ENCODE measurements at regions not wholly inside any gene's neighbourhood (a gene's known extent, or its start where the extent isn't known, plus 50 kb on each side); places are given as distances from the start of the nearest gene placed in this dataset.

DNA sequence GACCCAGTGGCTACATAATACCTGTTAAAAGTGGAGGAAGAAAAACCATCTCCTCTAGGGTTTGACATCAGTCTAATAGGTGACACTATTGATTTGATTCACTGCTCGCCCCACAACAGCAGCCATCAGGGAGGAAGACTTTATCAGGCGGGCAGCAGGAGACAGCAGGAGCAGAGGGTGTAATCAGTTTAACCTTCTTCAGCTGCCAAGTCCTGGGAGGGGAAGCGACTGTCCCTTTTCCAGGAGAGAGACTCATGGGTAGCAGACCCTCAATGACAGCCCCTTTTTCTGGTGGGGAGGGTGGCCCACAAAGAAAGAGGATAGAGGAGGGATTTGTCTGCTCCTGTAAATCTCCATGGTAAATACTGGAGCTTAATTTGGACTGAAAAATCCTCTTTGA lies 291.8 kb downstream of the HAPSTR1 start:
- no peaks in the 10 kb centered on the region for H3F3A ChIP-seq (ENCODE audit: insufficient read depth)
- H3K79me2 ChIP-seq (ENCODE audit: insufficient read depth, low read length): no peaks in the 10 kb centered on the region
- no peak overlapping the region for H3K9ac ChIP-seq (ENCODE audit: low read length)
- no peak overlapping the region for H2AFZ ChIP-seq (ENCODE audit: low read depth, low read length, severe bottlenecking)
- no peak overlapping the region for H3K27ac ChIP-seq (ENCODE audit: low read depth, low read length)
- H3K4me3 ChIP-seq (ENCODE audit: insufficient read depth, low read length, poor library complexity, severe bottlenecking): no peak overlapping the region
- no peaks in the 10 kb centered on the region for H3K36me3 ChIP-seq (ENCODE audit: low read length)
- no peaks in the 10 kb centered on the region for H3K27me3 ChIP-seq (ENCODE audit: low read length)
- no peaks in the 10 kb centered on the region for H3K9me2 ChIP-seq (replicated peaks; ENCODE audit: insufficient read depth, low read length)
- no peak overlapping the region for H3K4me2 ChIP-seq (ENCODE audit: low read depth, low read length, poor library complexity, severe bottlenecking)
- H3K9me3 ChIP-seq (ENCODE audit: insufficient read depth, low read length): no peaks in the 10 kb centered on the region
- TF ChIP-seq EZH2phosphoT487 (conservative IDR thresholded peaks at IDR 0.05; ENCODE audit: low read length): no peak
- TF ChIP-seq, protein P1, sequence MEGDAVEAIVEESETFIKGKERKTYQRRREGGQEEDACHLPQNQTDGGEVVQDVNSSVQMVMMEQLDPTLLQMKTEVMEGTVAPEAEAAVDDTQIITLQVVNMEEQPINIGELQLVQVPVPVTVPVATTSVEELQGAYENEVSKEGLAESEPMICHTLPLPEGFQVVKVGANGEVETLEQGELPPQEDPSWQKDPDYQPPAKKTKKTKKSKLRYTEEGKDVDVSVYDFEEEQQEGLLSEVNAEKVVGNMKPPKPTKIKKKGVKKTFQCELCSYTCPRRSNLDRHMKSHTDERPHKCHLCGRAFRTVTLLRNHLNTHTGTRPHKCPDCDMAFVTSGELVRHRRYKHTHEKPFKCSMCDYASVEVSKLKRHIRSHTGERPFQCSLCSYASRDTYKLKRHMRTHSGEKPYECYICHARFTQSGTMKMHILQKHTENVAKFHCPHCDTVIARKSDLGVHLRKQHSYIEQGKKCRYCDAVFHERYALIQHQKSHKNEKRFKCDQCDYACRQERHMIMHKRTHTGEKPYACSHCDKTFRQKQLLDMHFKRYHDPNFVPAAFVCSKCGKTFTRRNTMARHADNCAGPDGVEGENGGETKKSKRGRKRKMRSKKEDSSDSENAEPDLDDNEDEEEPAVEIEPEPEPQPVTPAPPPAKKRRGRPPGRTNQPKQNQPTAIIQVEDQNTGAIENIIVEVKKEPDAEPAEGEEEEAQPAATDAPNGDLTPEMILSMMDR (IDR thresholded peaks at IDR 0.05; ENCODE audit: insufficient read depth, low read length, poor library complexity, severe bottlenecking): no peak
- H4K20me1 ChIP-seq (ENCODE audit: low read depth, low read length): no peaks in the 10 kb centered on the region

DNA sequence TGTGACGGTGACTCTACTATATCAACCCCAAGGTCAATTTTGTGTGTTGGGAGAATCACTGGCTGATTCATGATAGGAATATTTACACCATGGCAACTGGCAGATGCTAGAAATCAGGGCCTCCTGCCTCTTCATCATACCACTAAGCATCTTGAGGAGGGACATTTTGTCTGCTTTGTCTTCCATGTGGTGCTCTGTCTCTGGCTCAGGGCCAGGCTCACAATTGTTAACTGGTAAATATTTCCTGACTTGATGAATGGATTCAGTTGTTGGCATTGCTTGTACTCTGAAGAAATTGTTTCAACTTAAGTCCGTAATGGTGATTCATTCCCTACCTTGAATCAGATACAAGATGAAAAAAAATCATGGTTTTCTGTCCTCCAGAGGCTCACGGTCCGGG lies 292.7 kb downstream of the HAPSTR1 start:
- Histone ChIP-seq H2AFZ (ENCODE audit: low read depth, low read length, severe bottlenecking) (no peak overlapping the region), H3K36me3 (ENCODE audit: low read length) (no peaks in the 10 kb centered on the region), H3K27me3 (ENCODE audit: low read length) (no peaks in the 10 kb centered on the region), H3K9me3 (ENCODE audit: insufficient read depth, low read length) (no peaks in the 10 kb centered on the region), H3K9ac (ENCODE audit: low read length) (no peak overlapping the region), H3F3A (ENCODE audit: insufficient read depth) (no peaks in the 10 kb centered on the region), H3K4me2 (ENCODE audit: low read depth, low read length, poor library complexity, severe bottlenecking) (no peak overlapping the region), H3K27ac (ENCODE audit: low read depth, low read length) (no peak overlapping the region), H3K79me2 (ENCODE audit: insufficient read depth, low read length) (no peaks in the 10 kb centered on the region), H3K4me3 (ENCODE audit: insufficient read depth, low read length, poor library complexity, severe bottlenecking) (no peak overlapping the region), H3K9me2 (replicated peaks; ENCODE audit: insufficient read depth, low read length) (no peaks in the 10 kb centered on the region), H4K20me1 (ENCODE audit: low read depth, low read length) (no peaks in the 10 kb centered on the region)
- no peak for TF ChIP-seq EZH2phosphoT487 (conservative IDR thresholded peaks at IDR 0.05; ENCODE audit: low read length)
- TF ChIP-seq, protein P1 (IDR thresholded peaks at IDR 0.05; ENCODE audit: insufficient read depth, low read length, poor library complexity, severe bottlenecking): no peak

DNA sequence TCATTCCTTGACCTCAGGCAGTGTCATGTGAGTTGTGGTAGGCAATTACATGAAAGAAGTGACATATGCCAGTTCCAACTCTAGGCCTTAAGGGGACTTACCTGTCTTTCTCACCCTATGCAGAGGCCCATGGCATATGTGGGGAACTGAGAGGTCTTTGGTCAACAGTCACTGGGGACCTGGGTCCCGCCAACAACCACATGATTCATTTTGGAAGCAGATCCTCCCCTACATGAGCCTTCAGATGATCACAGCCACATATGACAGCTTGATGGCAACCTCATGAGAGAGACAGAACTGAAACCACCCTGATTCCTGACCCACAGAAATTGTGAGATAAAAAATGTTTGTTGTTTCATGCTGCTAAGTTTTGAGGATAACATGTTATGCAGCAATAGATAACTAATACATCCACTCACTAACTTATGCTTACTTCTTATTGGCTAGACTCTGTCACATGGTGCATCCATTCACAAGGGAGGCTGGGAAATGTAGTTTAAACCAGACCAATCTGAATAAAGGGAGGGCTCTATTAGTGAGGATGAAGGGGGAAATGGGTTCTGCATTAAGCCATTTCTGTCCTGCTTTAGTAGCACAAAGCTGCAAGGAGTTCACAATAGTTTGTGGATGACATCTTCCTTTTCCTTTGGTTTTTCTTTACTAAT lies 298.2 kb downstream of the HAPSTR1 start:
- H3F3A ChIP-seq (ENCODE audit: insufficient read depth): no peaks in the 10 kb centered on the region
- H3K27me3 ChIP-seq (ENCODE audit: low read length): no peaks in the 10 kb centered on the region
- H2AFZ ChIP-seq (ENCODE audit: low read depth, low read length, severe bottlenecking): no peak overlapping the region
- H3K4me2 ChIP-seq (ENCODE audit: low read depth, low read length, poor library complexity, severe bottlenecking): no peak overlapping the region
- TF ChIP-seq EZH2phosphoT487 (conservative IDR thresholded peaks at IDR 0.05; ENCODE audit: low read length): no peak
- TF ChIP-seq, protein P1 (IDR thresholded peaks at IDR 0.05; ENCODE audit: insufficient read depth, low read length, poor library complexity, severe bottlenecking): no peak
- no peak overlapping the region for H3K9ac ChIP-seq (ENCODE audit: low read length)
- H3K9me3 ChIP-seq (ENCODE audit: insufficient read depth, low read length): no peaks in the 10 kb centered on the region
- H3K36me3 ChIP-seq (ENCODE audit: low read length): no peaks in the 10 kb centered on the region
- no peaks in the 10 kb centered on the region for H3K9me2 ChIP-seq (replicated peaks; ENCODE audit: insufficient read depth, low read length)
- no peaks in the 10 kb centered on the region for H3K79me2 ChIP-seq (ENCODE audit: insufficient read depth, low read length)
- H3K27ac ChIP-seq (ENCODE audit: low read depth, low read length): no peak overlapping the region
- no peak overlapping the region for H3K4me3 ChIP-seq (ENCODE audit: insufficient read depth, low read length, poor library complexity, severe bottlenecking)
- H4K20me1 ChIP-seq (ENCODE audit: low read depth, low read length): no peaks in the 10 kb centered on the region
